ENCODE measurements at regions not wholly inside any gene's neighbourhood (a gene's known extent, or its start where the extent isn't known, plus 50 kb on each side); places are given as distances from the start of the nearest gene placed in this dataset.

GRCh38 chr12:13299457-13299856 lies 102.9 kb downstream of the EMP1 start:
- Histone ChIP-seq H3K27me3 (peaks cover 0 to 5% (median 0%) of the 10 kb centered on the region in 7 donors), H3K27ac (no peak overlapping the region), H3K4me1 (no peaks in the 10 kb centered on the region), H3K9me3 (peaks cover 0 to 4% (median 0%) of the 10 kb centered on the region in 11 donors), H3K36me3 (no peaks in the 10 kb centered on the region), H3K4me3 (no peak overlapping the region)
- intact Hi-C loops (cut with DNase I) = no loop called here
- 47 to 58% methylated on average over 1 of the region's 1 CpG for WGBS, 2 donors
- TF ChIP-seq, protein P1, sequence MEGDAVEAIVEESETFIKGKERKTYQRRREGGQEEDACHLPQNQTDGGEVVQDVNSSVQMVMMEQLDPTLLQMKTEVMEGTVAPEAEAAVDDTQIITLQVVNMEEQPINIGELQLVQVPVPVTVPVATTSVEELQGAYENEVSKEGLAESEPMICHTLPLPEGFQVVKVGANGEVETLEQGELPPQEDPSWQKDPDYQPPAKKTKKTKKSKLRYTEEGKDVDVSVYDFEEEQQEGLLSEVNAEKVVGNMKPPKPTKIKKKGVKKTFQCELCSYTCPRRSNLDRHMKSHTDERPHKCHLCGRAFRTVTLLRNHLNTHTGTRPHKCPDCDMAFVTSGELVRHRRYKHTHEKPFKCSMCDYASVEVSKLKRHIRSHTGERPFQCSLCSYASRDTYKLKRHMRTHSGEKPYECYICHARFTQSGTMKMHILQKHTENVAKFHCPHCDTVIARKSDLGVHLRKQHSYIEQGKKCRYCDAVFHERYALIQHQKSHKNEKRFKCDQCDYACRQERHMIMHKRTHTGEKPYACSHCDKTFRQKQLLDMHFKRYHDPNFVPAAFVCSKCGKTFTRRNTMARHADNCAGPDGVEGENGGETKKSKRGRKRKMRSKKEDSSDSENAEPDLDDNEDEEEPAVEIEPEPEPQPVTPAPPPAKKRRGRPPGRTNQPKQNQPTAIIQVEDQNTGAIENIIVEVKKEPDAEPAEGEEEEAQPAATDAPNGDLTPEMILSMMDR (IDR thresholded peaks at IDR 0.05) = no peak
- DNase-seq (no peak), ATAC-seq (no peak)

GRCh38 chr12:13293096-13293495 lies 96.6 kb downstream of the EMP1 start:
- TF ChIP-seq, protein P1 (IDR thresholded peaks at IDR 0.05) = no peak
- Histone ChIP-seq H3K27ac (no peak overlapping the region), H3K4me3 (no peak overlapping the region), H3K36me3 (no peaks in the 10 kb centered on the region), H3K9me3 (no peaks in the 10 kb centered on the region), H3K27me3 (peaks cover 0 to 8% (median 0%) of the 10 kb centered on the region in 7 donors), H3K4me1 (peaks cover 0 to 5% (median 0%) of the 10 kb centered on the region in 9 donors)
- intact Hi-C loops (cut with DNase I) = no loop called here
- WGBS, 2 donors = 74 to 76% methylated on average over 4 of the region's 4 CpGs
- DNase-seq = no peak
- no peak for ATAC-seq

- peak in 2 of 8 donors; percentile 38 to 88 for ATAC-seq
- Histone ChIP-seq H3K4me1 (peaks cover 0 to 5% (median 0%) of the 10 kb centered on the region in 9 donors), H3K9me3 (no peaks in the 10 kb centered on the region), H3K36me3 (no peaks in the 10 kb centered on the region), H3K27me3 (peaks cover 0 to 8% (median 0%) of the 10 kb centered on the region in 7 donors), H3K27ac (no peak overlapping the region), H3K4me3 (no peak overlapping the region)
- TF ChIP-seq, protein P1 (IDR thresholded peaks at IDR 0.05) = no peak
- intact Hi-C loops (cut with DNase I) = loop anchor here in 1 of 10 donors (10.0 kb wide), 1 partner anchor 365 kb away; no protein-coding TSS in a partner anchor
- no peak for DNase-seq
Observed at GRCh38 chr12:13289653-13290289, 93.2 kb downstream of the EMP1 start.

GRCh38 chr12:13288937-13289652 lies 92.6 kb downstream of the EMP1 start:
- Histone ChIP-seq H3K4me3 (no peak overlapping the region), H3K27ac (no peak overlapping the region), H3K4me1 (peaks cover 0 to 5% (median 0%) of the 10 kb centered on the region in 9 donors), H3K36me3 (no peaks in the 10 kb centered on the region), H3K9me3 (no peaks in the 10 kb centered on the region), H3K27me3 (peaks cover 0 to 8% (median 0%) of the 10 kb centered on the region in 7 donors)
- peak in 2 of 8 donors; percentile 10 to 16 for ATAC-seq
- intact Hi-C loops (cut with DNase I) = loop anchor here in 1 of 10 donors (10.0 kb wide), 1 partner anchor 366 kb away; no protein-coding TSS in a partner anchor
- DNase-seq = no peak
- 49 to 52% methylated on average over 11 of the region's 11 CpGs for WGBS, 2 donors
- TF ChIP-seq, protein P1 (IDR thresholded peaks at IDR 0.05) = no peak
